BLaER1 (cell line): ENCODE measurements at regions not wholly inside any gene's neighbourhood (a gene's known extent, or its start where the extent isn't known, plus 50 kb on each side); places are given as distances from the start of the nearest gene placed in this dataset.

Experiments used
- H3K27ac ChIP-seq: shearing (Covaris generic); formaldehyde crosslinking; 2 replicates; pipeline ENCODE4 v1.8.1; 2022
- H3K27me3 ChIP-seq: shearing (Covaris generic); formaldehyde crosslinking; 2 replicates; pipeline ENCODE4 v1.8.1; 2022
- H3K36me3 ChIP-seq: shearing (Covaris generic); formaldehyde crosslinking; 2 replicates; pipeline ENCODE4 v1.8.1; 2022
- H3K4me1 ChIP-seq: shearing (Covaris generic); formaldehyde crosslinking; 2 replicates; pipeline ENCODE4 v1.8.1; 2022
- H3K4me2 ChIP-seq: shearing (Covaris generic); formaldehyde crosslinking; 2 replicates; pipeline ENCODE4 v1.8.1; 2022
- H3K4me3 ChIP-seq: shearing (Covaris generic); formaldehyde crosslinking; 2 replicates; pipeline ENCODE4 v1.8.1; 2022
- H3K9ac ChIP-seq: shearing (Covaris generic); formaldehyde crosslinking; 2 replicates; pipeline ENCODE4 v1.8.1; 2022
- H3K9me3 ChIP-seq: shearing (Covaris generic); formaldehyde crosslinking; 2 replicates; pipeline ENCODE4 v1.8.1; 2022
- H4K20me1 ChIP-seq: shearing (Covaris generic); formaldehyde crosslinking; 2 replicates; pipeline ENCODE4 v1.8.1; 2022
- Cebpa-rat ChIP-seq: shearing (Covaris generic); IDR thresholded peaks from 2 replicates; pipeline ENCODE4 v1.8.1; 2022

GRCh38 chr22:26800858-26801257, 143.5 kb downstream of the MIAT start:
- Histone ChIP-seq H3K9me3 (no peaks in the 10 kb centered on the region), H3K36me3 (no peaks in the 10 kb centered on the region), H3K4me1 (peaks cover 19% of the 10 kb centered on the region), H3K9ac (no peak overlapping the region), H3K4me2 (no peak overlapping the region), H3K27me3 (no peaks in the 10 kb centered on the region), H3K4me3 (no peak overlapping the region), H3K27ac (no peak overlapping the region), H4K20me1 (no peaks in the 10 kb centered on the region)
- no peak for TF ChIP-seq Cebpa-rat

DNA sequence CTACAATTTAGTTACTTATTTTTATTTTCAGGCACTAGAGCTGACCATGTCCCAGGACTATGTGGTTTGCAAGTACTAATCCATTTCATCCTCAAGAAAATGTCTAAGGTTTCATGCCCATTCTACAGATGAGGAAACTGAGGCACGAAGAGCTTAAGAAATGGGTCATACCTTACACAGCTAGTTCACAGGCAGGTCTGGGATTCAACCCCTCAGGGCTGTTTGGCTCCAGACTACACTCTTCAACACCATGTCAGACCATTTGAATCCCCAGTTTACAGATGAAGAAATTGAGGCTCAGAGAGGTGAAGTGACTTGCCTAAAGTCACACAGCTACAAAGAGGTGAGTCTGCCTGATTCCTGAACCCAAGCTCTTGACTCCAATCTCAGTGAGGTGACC, 144.1 kb downstream of the MIAT start:
- no peak overlapping the region for H3K4me2 ChIP-seq
- H3K9ac ChIP-seq: no peak overlapping the region
- H3K4me1 ChIP-seq: peaks cover 19% of the 10 kb centered on the region
- no peaks in the 10 kb centered on the region for H3K36me3 ChIP-seq
- no peak for TF ChIP-seq Cebpa-rat
- no peak overlapping the region for H3K4me3 ChIP-seq
- no peaks in the 10 kb centered on the region for H4K20me1 ChIP-seq
- no peaks in the 10 kb centered on the region for H3K27me3 ChIP-seq
- no peaks in the 10 kb centered on the region for H3K9me3 ChIP-seq
- H3K27ac ChIP-seq: no peak overlapping the region

DNA sequence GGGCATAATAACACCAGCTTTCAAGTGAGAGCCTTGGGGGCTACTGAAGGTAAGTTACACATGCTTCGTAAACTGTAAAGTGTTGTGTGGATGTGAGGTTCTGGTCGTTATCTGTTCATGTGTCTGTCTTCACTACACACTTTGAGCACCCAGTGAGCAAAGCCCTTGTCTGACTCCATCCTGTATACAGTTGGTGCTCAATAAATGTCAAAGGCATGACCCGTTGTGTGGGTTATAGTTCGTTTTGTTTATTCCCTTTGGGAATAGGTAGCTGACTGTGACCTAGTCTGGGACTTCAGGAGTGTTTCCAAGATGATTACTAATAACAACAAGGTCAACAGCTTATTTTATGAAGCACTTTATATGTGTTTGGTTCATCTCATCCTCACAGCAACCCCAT, 146.9 kb downstream of the MIAT start:
- no peaks in the 10 kb centered on the region for H3K36me3 ChIP-seq
- no peak overlapping the region for H3K4me2 ChIP-seq
- no peak overlapping the region for H3K27ac ChIP-seq
- TF ChIP-seq Cebpa-rat: no peak
- H3K27me3 ChIP-seq: no peaks in the 10 kb centered on the region
- no peak overlapping the region for H3K9ac ChIP-seq
- no peaks in the 10 kb centered on the region for H4K20me1 ChIP-seq
- H3K9me3 ChIP-seq: no peaks in the 10 kb centered on the region
- H3K4me1 ChIP-seq: peaks cover 9% of the 10 kb centered on the region; the same call in 1 of the 2 replicates
- no peak overlapping the region for H3K4me3 ChIP-seq

DNA sequence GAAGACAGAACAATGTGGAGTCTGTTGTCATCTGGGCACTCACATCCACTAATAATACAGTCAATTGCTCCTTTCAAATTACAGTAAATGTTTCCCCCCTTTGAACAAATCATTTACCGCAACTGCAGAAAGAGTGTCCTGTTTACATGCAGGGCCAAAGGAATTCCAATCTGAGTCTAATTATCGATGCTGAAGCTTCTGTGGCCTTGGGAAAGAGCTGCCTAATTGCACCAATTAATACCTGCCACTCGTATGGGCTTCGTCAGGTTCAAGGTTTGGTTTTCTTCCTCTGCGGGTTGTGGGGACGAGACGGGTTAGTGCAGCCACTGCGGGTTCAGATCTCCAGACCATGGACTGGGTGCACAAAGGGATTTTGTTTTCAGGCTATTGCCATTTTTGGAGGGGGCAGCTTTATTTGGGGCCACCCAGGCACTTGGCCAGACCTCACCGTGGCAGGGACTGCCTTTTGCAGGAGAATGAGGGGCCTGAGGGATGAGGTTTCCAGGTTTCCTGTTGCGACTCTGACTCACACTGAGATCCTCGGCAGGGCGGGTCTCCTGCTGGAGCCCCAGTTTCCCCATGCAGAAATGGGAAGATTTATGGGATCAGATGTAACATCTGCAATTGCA, 147.6 kb downstream of the MIAT start:
- no peak overlapping the region for H3K4me3 ChIP-seq
- H4K20me1 ChIP-seq: no peaks in the 10 kb centered on the region
- no peaks in the 10 kb centered on the region for H3K9me3 ChIP-seq
- H3K27ac ChIP-seq: no peak overlapping the region
- H3K4me2 ChIP-seq: no peak overlapping the region
- H3K9ac ChIP-seq: no peak overlapping the region
- H3K4me1 ChIP-seq: peaks cover 8% of the 10 kb centered on the region; the same call in 1 of the 2 replicates
- no peaks in the 10 kb centered on the region for H3K36me3 ChIP-seq
- H3K27me3 ChIP-seq: no peaks in the 10 kb centered on the region
- no peak for TF ChIP-seq Cebpa-rat

GRCh38 chr22:26806445-26807175, 149.2 kb downstream of the MIAT start:
- Histone ChIP-seq H3K9ac (no peak overlapping the region), H3K36me3 (no peaks in the 10 kb centered on the region), H3K4me2 (no peak overlapping the region), H3K27me3 (no peaks in the 10 kb centered on the region), H3K4me1 (no peaks in the 10 kb centered on the region), H3K9me3 (no peaks in the 10 kb centered on the region), H4K20me1 (no peaks in the 10 kb centered on the region), H3K27ac (no peak overlapping the region), H3K4me3 (no peak overlapping the region)
- TF ChIP-seq Cebpa-rat: no peak

DNA sequence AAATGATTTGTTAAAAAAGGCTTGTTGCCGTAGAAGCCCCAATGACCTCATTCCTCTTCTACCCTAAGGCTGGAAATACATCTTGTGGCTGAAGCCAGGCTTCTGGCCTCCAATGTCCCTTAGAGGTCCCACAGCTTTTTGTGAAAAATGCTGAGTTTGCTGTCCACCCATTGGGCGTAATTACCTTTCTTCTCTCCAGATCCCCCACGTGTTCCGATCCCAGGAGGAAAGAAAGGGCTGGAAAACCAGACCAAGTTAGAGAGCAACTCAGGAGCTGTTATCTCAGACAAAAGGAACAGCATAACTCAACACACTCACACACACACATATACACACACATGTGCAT, 154.2 kb downstream of the MIAT start:
- no peaks in the 10 kb centered on the region for H3K36me3 ChIP-seq
- H3K4me1 ChIP-seq: no peaks in the 10 kb centered on the region
- H4K20me1 ChIP-seq: no peaks in the 10 kb centered on the region
- no peak overlapping the region for H3K4me3 ChIP-seq
- H3K27ac ChIP-seq: no peak overlapping the region
- H3K9ac ChIP-seq: no peak overlapping the region
- H3K9me3 ChIP-seq: no peaks in the 10 kb centered on the region
- H3K4me2 ChIP-seq: no peak overlapping the region
- no peak for TF ChIP-seq Cebpa-rat
- H3K27me3 ChIP-seq: no peaks in the 10 kb centered on the region

- H3K4me2 ChIP-seq: no peak overlapping the region
- H4K20me1 ChIP-seq: no peaks in the 10 kb centered on the region
- H3K4me1 ChIP-seq: no peaks in the 10 kb centered on the region
- H3K27me3 ChIP-seq: no peaks in the 10 kb centered on the region
- TF ChIP-seq Cebpa-rat: no peak
- H3K27ac ChIP-seq: no peak overlapping the region
- H3K4me3 ChIP-seq: no peak overlapping the region
- no peak overlapping the region for H3K9ac ChIP-seq
- peaks cover 4% of the 10 kb centered on the region for H3K9me3 ChIP-seq
- no peaks in the 10 kb centered on the region for H3K36me3 ChIP-seq
Observed at GRCh38 chr22:26812731-26813130, 155.3 kb downstream of the MIAT start.

DNA sequence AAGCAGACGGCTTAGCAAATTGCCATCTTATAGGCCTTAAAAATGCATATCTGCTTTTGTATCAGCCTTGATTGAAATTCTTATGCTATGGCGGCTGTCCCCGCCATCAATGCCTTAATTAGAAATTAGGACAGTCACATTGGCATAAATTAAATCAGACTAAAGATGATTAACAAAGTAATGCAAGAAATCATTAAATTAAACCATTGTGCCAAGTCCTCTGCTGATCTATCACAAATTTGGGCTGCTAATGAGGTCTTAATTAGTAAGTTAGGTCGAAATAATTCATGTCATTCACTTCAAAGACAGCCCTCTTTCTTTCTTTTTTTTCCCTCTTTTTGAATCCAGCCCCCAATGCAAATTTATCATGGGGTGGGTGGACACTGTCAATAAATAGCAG, 159.3 kb downstream of the MIAT start:
- Histone ChIP-seq H3K27ac (no peak overlapping the region), H3K4me2 (no peak overlapping the region), H3K9me3 (peaks cover 10% of the 10 kb centered on the region), H3K27me3 (no peaks in the 10 kb centered on the region), H3K4me1 (no peaks in the 10 kb centered on the region), H3K36me3 (no peaks in the 10 kb centered on the region), H3K9ac (no peak overlapping the region), H4K20me1 (no peaks in the 10 kb centered on the region), H3K4me3 (no peak overlapping the region)
- TF ChIP-seq Cebpa-rat: no peak

- no peak for TF ChIP-seq Cebpa-rat
- Histone ChIP-seq H3K9ac (no peak overlapping the region), H3K9me3 (peaks cover 10% of the 10 kb centered on the region), H3K4me1 (no peaks in the 10 kb centered on the region), H3K27me3 (no peaks in the 10 kb centered on the region), H3K4me2 (no peak overlapping the region), H3K27ac (no peak overlapping the region), H3K4me3 (no peak overlapping the region), H4K20me1 (no peaks in the 10 kb centered on the region), H3K36me3 (no peaks in the 10 kb centered on the region)
Observed at GRCh38 chr22:26817926-26818325, 160.5 kb downstream of the MIAT start.

DNA sequence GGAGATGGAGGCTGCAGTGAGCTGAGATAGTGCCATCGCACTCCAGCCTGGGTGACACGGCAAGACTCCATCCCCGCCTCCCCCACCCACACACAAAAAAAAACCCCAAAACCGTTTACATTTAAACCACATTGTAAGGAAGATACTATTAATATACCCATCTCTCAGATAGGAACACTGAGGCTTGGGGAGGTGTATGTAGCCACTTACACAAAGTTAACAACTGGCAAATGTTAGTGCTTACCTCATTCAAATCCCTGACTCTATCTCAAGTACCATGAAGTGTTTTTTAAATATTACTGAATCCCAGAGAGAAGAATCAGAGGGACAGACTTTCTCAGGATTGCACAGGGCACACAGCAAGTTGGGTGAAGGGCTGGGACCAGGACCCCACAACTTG, 164.5 kb downstream of the MIAT start:
- Histone ChIP-seq H3K36me3 (no peaks in the 10 kb centered on the region), H3K9me3 (peaks cover 10% of the 10 kb centered on the region), H3K4me2 (no peak overlapping the region), H4K20me1 (no peaks in the 10 kb centered on the region), H3K4me1 (no peaks in the 10 kb centered on the region), H3K27me3 (no peaks in the 10 kb centered on the region), H3K4me3 (no peak overlapping the region), H3K9ac (no peak overlapping the region), H3K27ac (no peak overlapping the region)
- TF ChIP-seq Cebpa-rat: no peak
